ENCODE measurements at regions not wholly inside any gene's neighbourhood (a gene's known extent, or its start where the extent isn't known, plus 50 kb on each side); places are given as distances from the start of the nearest gene placed in this dataset.

DNA sequence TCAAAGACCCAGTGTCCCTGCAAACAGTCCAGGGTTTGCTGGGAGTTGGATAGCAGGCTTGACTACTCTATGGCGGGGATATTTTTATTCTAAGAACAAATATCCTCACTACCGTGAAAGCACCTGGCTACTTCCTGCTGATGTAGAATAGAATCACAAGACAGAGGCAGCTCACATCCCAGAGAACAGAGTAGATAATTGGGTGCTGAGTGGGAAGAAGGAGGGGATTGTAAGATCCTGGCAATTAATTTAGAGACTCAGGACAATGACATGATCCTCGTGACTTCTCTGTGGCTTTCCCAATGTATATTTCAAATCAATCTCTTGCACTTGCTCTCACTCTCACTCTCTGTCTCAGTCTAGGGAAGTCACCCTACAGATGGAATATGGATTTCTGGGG, 341.9 kb upstream of the DCC start:
- intact Hi-C loops (cut with micrococcal nuclease) = no loop called here
- CTCF ChIA-PET = no interaction called here
- H2AFZ ChIP-seq (ENCODE audit: low read length) = no peak overlapping the region
- H4K20me1 ChIP-seq (ENCODE audit: low read length) = no peaks in the 10 kb centered on the region
- no peaks in the 10 kb centered on the region for H3K79me2 ChIP-seq (ENCODE audit: low read length)
- no peaks in the 10 kb centered on the region for H3K9me3 ChIP-seq (ENCODE audit: low read length)
- POLR2A ChIA-PET (ENCODE audit: unreplicated experiment) = no interaction called here
- DNase-seq = no peak
- ATAC-seq = no peak
- no peaks in the 10 kb centered on the region for H3K4me1 ChIP-seq (ENCODE audit: insufficient read depth, low read length)
- H3K4me2 ChIP-seq (ENCODE audit: low read length) = no peak overlapping the region
- no peak overlapping the region for H3K4me3 ChIP-seq (ENCODE audit: low read length)
- no peak overlapping the region for H3K9ac ChIP-seq (ENCODE audit: low read length)
- H3K27ac ChIP-seq (ENCODE audit: low read length) = no peak overlapping the region
- no TSS peak for BruUV-seq (replicated peaks)
- H3K9me2 ChIP-seq (replicated peaks; ENCODE audit: low read length) = no peaks in the 10 kb centered on the region
- H3F3A ChIP-seq (ENCODE audit: low read length, unreplicated experiment) = no peaks in the 10 kb centered on the region
- no peaks in the 10 kb centered on the region for H3K36me3 ChIP-seq (ENCODE audit: low read depth, low read length)
- TF ChIP-seq EZH2phosphoT487 (IDR thresholded peaks at IDR 0.05; ENCODE audit: borderline replicate concordance, low read length) = no peak
- no peak for TF ChIP-seq CTCF (conservative IDR thresholded peaks at IDR 0.05; ENCODE audit: low read depth, low read length)
- TF ChIP-seq EZH2 (IDR thresholded peaks at IDR 0.05; ENCODE audit: low read length, unreplicated experiment) = no peak
- H3K27me3 ChIP-seq (ENCODE audit: low read length) = no peaks in the 10 kb centered on the region

DNA sequence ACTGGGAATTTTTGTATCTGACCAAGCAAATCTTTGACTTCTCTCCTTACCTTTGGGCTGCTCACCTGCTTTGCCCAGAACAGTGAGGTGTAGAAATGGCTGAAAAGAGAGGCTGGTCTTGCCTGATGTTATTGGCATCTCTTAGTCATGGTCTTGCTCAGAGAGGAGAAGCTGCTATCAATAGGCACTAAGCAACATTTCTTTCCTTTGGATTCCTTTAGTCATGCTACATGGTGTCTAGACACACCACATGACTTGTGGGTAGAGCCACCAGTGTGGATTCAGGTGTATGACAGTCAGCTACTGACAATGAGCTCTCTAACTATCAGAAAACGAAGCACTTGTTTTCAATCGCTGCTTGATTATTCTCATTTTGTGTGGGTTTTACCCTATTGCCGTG, 341.3 kb upstream of the DCC start:
- TF ChIP-seq EZH2 (IDR thresholded peaks at IDR 0.05; ENCODE audit: low read length, unreplicated experiment) (no peak), EZH2phosphoT487 (IDR thresholded peaks at IDR 0.05; ENCODE audit: borderline replicate concordance, low read length) (no peak), CTCF (conservative IDR thresholded peaks at IDR 0.05; ENCODE audit: low read depth, low read length) (no peak)
- H3K4me3 ChIP-seq (ENCODE audit: low read length) = no peak overlapping the region
- H3F3A ChIP-seq (ENCODE audit: low read length, unreplicated experiment) = no peaks in the 10 kb centered on the region
- no peaks in the 10 kb centered on the region for H4K20me1 ChIP-seq (ENCODE audit: low read length)
- H3K36me3 ChIP-seq (ENCODE audit: low read depth, low read length) = no peaks in the 10 kb centered on the region
- no peaks in the 10 kb centered on the region for H3K9me2 ChIP-seq (replicated peaks; ENCODE audit: low read length)
- BruUV-seq (replicated peaks) = no TSS peak
- no peaks in the 10 kb centered on the region for H3K79me2 ChIP-seq (ENCODE audit: low read length)
- CTCF ChIA-PET = no interaction called here
- ATAC-seq (no peak), DNase-seq (no peak)
- H2AFZ ChIP-seq (ENCODE audit: low read length) = no peak overlapping the region
- no peaks in the 10 kb centered on the region for H3K27me3 ChIP-seq (ENCODE audit: low read length)
- no peak overlapping the region for H3K4me2 ChIP-seq (ENCODE audit: low read length)
- H3K9ac ChIP-seq (ENCODE audit: low read length) = no peak overlapping the region
- no peak overlapping the region for H3K27ac ChIP-seq (ENCODE audit: low read length)
- intact Hi-C loops (cut with micrococcal nuclease) = no loop called here
- H3K9me3 ChIP-seq (ENCODE audit: low read length) = no peaks in the 10 kb centered on the region
- H3K4me1 ChIP-seq (ENCODE audit: insufficient read depth, low read length) = no peaks in the 10 kb centered on the region
- POLR2A ChIA-PET (ENCODE audit: unreplicated experiment) = no interaction called here

DNA sequence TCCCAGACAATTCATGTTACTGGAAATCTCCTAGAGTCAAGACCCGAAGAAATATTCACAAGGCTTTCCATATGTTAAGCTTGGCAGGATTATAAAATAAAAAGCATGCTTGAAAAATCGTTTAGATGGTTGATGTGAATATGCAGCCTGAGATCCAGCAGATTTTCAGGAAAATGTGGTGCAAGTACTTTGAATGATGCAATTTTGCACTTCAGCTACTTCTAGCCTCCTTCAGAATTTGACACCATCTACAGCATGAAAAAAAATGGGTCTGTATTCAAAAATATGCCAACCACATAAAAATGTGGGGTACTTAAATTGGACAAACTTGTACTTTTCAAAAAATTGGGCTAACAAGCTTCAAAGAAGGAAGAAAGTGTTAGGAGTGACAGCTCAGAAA, 340.6 kb upstream of the DCC start:
- H3K79me2 ChIP-seq (ENCODE audit: low read length) = no peaks in the 10 kb centered on the region
- TF ChIP-seq CTCF (conservative IDR thresholded peaks at IDR 0.05; ENCODE audit: low read depth, low read length) = no peak
- no peak for TF ChIP-seq EZH2 (IDR thresholded peaks at IDR 0.05; ENCODE audit: low read length, unreplicated experiment)
- TF ChIP-seq EZH2phosphoT487 (IDR thresholded peaks at IDR 0.05; ENCODE audit: borderline replicate concordance, low read length) = no peak
- ATAC-seq = no peak
- H3K4me2 ChIP-seq (ENCODE audit: low read length) = no peak overlapping the region
- H2AFZ ChIP-seq (ENCODE audit: low read length) = no peak overlapping the region
- H3K27me3 ChIP-seq (ENCODE audit: low read length) = no peaks in the 10 kb centered on the region
- H3K4me3 ChIP-seq (ENCODE audit: low read length) = no peak overlapping the region
- DNase-seq = no peak
- intact Hi-C loops (cut with micrococcal nuclease) = no loop called here
- H3K9me3 ChIP-seq (ENCODE audit: low read length) = no peaks in the 10 kb centered on the region
- BruUV-seq (replicated peaks) = no TSS peak
- H3K36me3 ChIP-seq (ENCODE audit: low read depth, low read length) = no peaks in the 10 kb centered on the region
- H4K20me1 ChIP-seq (ENCODE audit: low read length) = no peaks in the 10 kb centered on the region
- H3K9ac ChIP-seq (ENCODE audit: low read length) = no peak overlapping the region
- no peaks in the 10 kb centered on the region for H3K9me2 ChIP-seq (replicated peaks; ENCODE audit: low read length)
- CTCF ChIA-PET = no interaction called here
- no peak overlapping the region for H3K27ac ChIP-seq (ENCODE audit: low read length)
- POLR2A ChIA-PET (ENCODE audit: unreplicated experiment) = no interaction called here
- H3K4me1 ChIP-seq (ENCODE audit: insufficient read depth, low read length) = no peaks in the 10 kb centered on the region
- H3F3A ChIP-seq (ENCODE audit: low read length, unreplicated experiment) = no peaks in the 10 kb centered on the region
